Thyroid gland (tissue), 4 donors: ENCODE measurements at regions not wholly inside any gene's neighbourhood (a gene's known extent, or its start where the extent isn't known, plus 50 kb on each side); places are given as distances from the start of the nearest gene placed in this dataset.

Experiments used
- DNase-seq, 2 donors: peaks; one replicate each; pipeline ENCODE4 v3.0.0-alpha.2; 2019
- H3K27ac ChIP-seq, 3 donors: fragments of 200-600 bp; sonication (generic); 1 replicate in 2 of 3; 2 replicates in 1 of 3; pipeline ENCODE4 v1.5.1; 2016 to 2019; ENCODE audit warnings: mild to moderate bottlenecking in 1 of 3, moderate library complexity in 1 of 3
- H3K27me3 ChIP-seq: fragments of 200-600 bp; sonication (generic); one replicate; pipeline ENCODE4 v1.5.1; 2019
- H3K36me3 ChIP-seq, 2 donors: fragments of 200-600 bp; sonication (generic); one replicate each; pipeline ENCODE4 v1.5.1; 2016 to 2019
- H3K4me1 ChIP-seq, 2 donors: fragments of 200-600 bp; sonication (generic); one replicate each; pipeline ENCODE4 v1.5.1; 2017 to 2019
- H3K4me3 ChIP-seq, 3 donors: fragments of 200-600 bp; sonication (generic); replicated peaks in 1 of 3; 1 replicate in 2 of 3; 2 replicates in 1 of 3; pipeline ENCODE4 v1.5.1; 2016; ENCODE audit warnings: mild to moderate bottlenecking in 1 of 3
- H3K9me3 ChIP-seq: fragments of 200-600 bp; sonication (generic); one replicate; pipeline ENCODE4 v1.5.1; 2017
- CTCF ChIP-seq, 6 experiments: fragments of 200-600 bp in 3 of 6; fragments of 450-650 bp in 3 of 6; sonication (generic) in 3 of 6; IDR thresholded peaks; one replicate each; pipeline ENCODE4 v1.5.1; 2016 to 2019; ENCODE audit warnings: antibody characterized with exemption in 6 of 6, mild to moderate bottlenecking in 2 of 6, inconsistent platforms in 1 of 6, moderate library complexity in 1 of 6
- POLR2A ChIP-seq, 2 donors: fragments of 450-650 bp; IDR thresholded peaks; one replicate each; pipeline ENCODE4 v1.6.1; 2017; ENCODE audit warnings: antibody characterized with exemption in 2 of 2, mild to moderate bottlenecking in 2 of 2, moderate library complexity in 1 of 2
- WGBS, 2 donors: methylation state at CpG; one replicate each; pipeline ENCODE4 v1.1.5; 2017; 5-methylcytosine and 5-hydroxymethylcytosine counted together
- intact Hi-C: fragments of 100-400 bp; cut with DNase I; formaldehyde crosslinking; loops from one replicate; pipeline ENCODE4 v1.15.1; 2023

GRCh38 chr3:28846971-28847478 is 433.8 kb upstream of the RBMS3 start:
- Histone ChIP-seq H3K27ac (no peak overlapping the region), H3K36me3 (no peaks in the 10 kb centered on the region), H3K4me3 (no peak overlapping the region), H3K9me3 (no peaks in the 10 kb centered on the region), H3K27me3 (no peaks in the 10 kb centered on the region), H3K4me1 (no peaks in the 10 kb centered on the region)
- intact Hi-C loops = no loop called here
- DNase-seq = no peak
- no peak for TF ChIP-seq CTCF (IDR thresholded peaks at IDR 0.05)
- no peak for TF ChIP-seq POLR2A (IDR thresholded peaks at IDR 0.05)
- 80 to 82% methylated on average over 14 of the region's 14 CpGs for WGBS, 2 donors

- intact Hi-C loops = no loop called here
- Histone ChIP-seq H3K4me3 (no peak overlapping the region), H3K4me1 (no peaks in the 10 kb centered on the region), H3K27ac (no peak overlapping the region), H3K9me3 (no peaks in the 10 kb centered on the region), H3K27me3 (no peaks in the 10 kb centered on the region), H3K36me3 (no peaks in the 10 kb centered on the region)
- TF ChIP-seq CTCF (IDR thresholded peaks at IDR 0.05) = no peak
- no peak for TF ChIP-seq POLR2A (IDR thresholded peaks at IDR 0.05)
- WGBS, 2 donors = 71 to 74% methylated on average over 4 of the region's 4 CpGs
- no peak for DNase-seq
These were observed 433.1 kb upstream of the RBMS3 start for GRCh38 chr3:28847736-28848135.

GRCh38 chr3:28850186-28850585 is 430.7 kb upstream of the RBMS3 start:
- H3K27me3 ChIP-seq = no peaks in the 10 kb centered on the region
- H3K4me1 ChIP-seq = no peaks in the 10 kb centered on the region
- no peak overlapping the region for H3K4me3 ChIP-seq
- 69 to 94% methylated on average over 1 of the region's 1 CpG for WGBS, 2 donors
- no peak for DNase-seq
- H3K27ac ChIP-seq = no peak overlapping the region
- H3K36me3 ChIP-seq = no peaks in the 10 kb centered on the region
- TF ChIP-seq POLR2A (IDR thresholded peaks at IDR 0.05) (no peak), CTCF (IDR thresholded peaks at IDR 0.05) (no peak)
- H3K9me3 ChIP-seq = no peaks in the 10 kb centered on the region
- intact Hi-C loops = no loop called here

- no peaks in the 10 kb centered on the region for H3K9me3 ChIP-seq
- H3K36me3 ChIP-seq = no peaks in the 10 kb centered on the region
- intact Hi-C loops = no loop called here
- no peak overlapping the region for H3K4me3 ChIP-seq
- WGBS, 2 donors = 41 to 46% methylated on average over 1 of the region's 1 CpG
- no peaks in the 10 kb centered on the region for H3K27me3 ChIP-seq
- TF ChIP-seq POLR2A (IDR thresholded peaks at IDR 0.05) (no peak), CTCF (IDR thresholded peaks at IDR 0.05) (peak in 1 of 6 experiments; percentile 25)
- no peak for DNase-seq
- H3K4me1 ChIP-seq = no peaks in the 10 kb centered on the region
- H3K27ac ChIP-seq = no peak overlapping the region
These were observed 427.0 kb upstream of the RBMS3 start for GRCh38 chr3:28853830-28854229.

GRCh38 chr3:28856796-28857195 is 424.1 kb upstream of the RBMS3 start:
- TF ChIP-seq POLR2A (IDR thresholded peaks at IDR 0.05) (no peak), CTCF (IDR thresholded peaks at IDR 0.05) (no peak)
- 85% methylated on average over 3 of the region's 3 CpGs for WGBS, 2 donors
- peaks cover 0 to 6% of the 10 kb centered on the region in 2 donors for H3K4me1 ChIP-seq

More at GRCh38 chr3:28856796-28857195, 424.1 kb upstream of the RBMS3 start:
- intact Hi-C loops = no loop called here
- Histone ChIP-seq H3K36me3 (no peaks in the 10 kb centered on the region), H3K9me3 (no peaks in the 10 kb centered on the region), H3K27ac (no peak overlapping the region), H3K27me3 (no peaks in the 10 kb centered on the region), H3K4me3 (no peak overlapping the region)
- no peak for DNase-seq
